HepG2 (cell line): ENCODE measurements at regions not wholly inside any gene's neighbourhood (a gene's known extent, or its start where the extent isn't known, plus 50 kb on each side); places are given as distances from the start of the nearest gene placed in this dataset.

Experiments used
- ATAC-seq: fragments of 200-7000 bp; cut with Tn5 transposase; 3 replicates; pipeline ENCODE4 v1.9.1; 2020; ENCODE audit warnings: mild to moderate bottlenecking, moderate library complexity
- BruUV-seq: library from RNA; stranded (reverse); fragments of 400-500 nt; replicated peaks from 2 replicates; lab custom pipeline; 2021; lab: Mats Ljungman, UMichigan
- CTCF ChIA-PET: fragments of 300-600 bp; formaldehyde crosslinking; extraction: SDS; loops from one replicate; lab custom pipeline; 2021; ENCODE audit warnings: low total read pairs, inconsistent platforms, low intra/inter-chr PET ratio; lab: Yijun Ruan, JAX
- POLR2A ChIA-PET: fragments of 350-600 bp; sonication (Branson Sonifier 250); formaldehyde crosslinking; loops from one replicate; lab custom pipeline; 2020; ENCODE audit warnings: antibody characterized with exemption, inconsistent platforms; lab: Yijun Ruan, JAX
- DNase-seq: peaks from one replicate; pipeline ENCODE4 v3.0.0-alpha.2; 2015; ENCODE audit warnings: low spot score
- FAIRE-seq: peaks from 3 replicates; lab custom pipeline; 2011; peaks lifted over from hg19 to GRCh38; lab: Jason Lieb, UNC
- H2AFZ ChIP-seq: one replicate; pipeline ENCODE4 v1.6.1; 2011; ENCODE audit warnings: low read length, inconsistent platforms
- H3K27ac ChIP-seq: fragments of 300-600 bp; 3 replicates; pipeline ENCODE4 v1.8.0; 2011; ENCODE audit warnings: mixed run types, mild to moderate bottlenecking, mixed read lengths, low read length, inconsistent platforms; ENCODE audit not compliant: insufficient read depth; ENCODE audit errors: extremely low read length
- H3K27me3 ChIP-seq, 2 experiments: fragments of 200-600 bp in 1 of 2; 2 replicates in 1 of 2; 3 replicates in 1 of 2; pipeline versions ENCODE4 v1.6.0 to v1.8.0; 2011; ENCODE audit warnings: low read length in 2 of 2, mild to moderate bottlenecking in 2 of 2, moderate library complexity in 2 of 2, inconsistent platforms in 1 of 2; ENCODE audit not compliant: insufficient read depth in 2 of 2, control insufficient read depth in 1 of 2
- H3K36me3 ChIP-seq, 2 experiments: fragments of 200-600 bp in 1 of 2; replicated peaks in 1 of 2; 2 replicates in 1 of 2; 3 replicates in 1 of 2; pipeline versions ENCODE4 v1.5.1 to v1.8.0; 2011; ENCODE audit warnings: low read length in 2 of 2, inconsistent platforms in 1 of 2; ENCODE audit not compliant: insufficient read depth in 2 of 2, control insufficient read depth in 1 of 2
- H3K4me1 ChIP-seq: 2 replicates; pipeline ENCODE4 v1.5.1; 2012; ENCODE audit warnings: low read length, inconsistent platforms; ENCODE audit not compliant: insufficient read depth
- H3K4me2 ChIP-seq: 2 replicates; pipeline ENCODE4 v1.6.0; 2011; ENCODE audit warnings: low read depth, low read length, inconsistent platforms
- H3K4me3 ChIP-seq, 3 experiments: fragments of 200-600 bp in 1 of 3; sonication (generic), shearing (Covaris generic) in 1 of 3; replicated peaks in 1 of 3; 2 replicates each; pipeline ENCODE4 v1.5.1; 2011 to 2016; ENCODE audit warnings: low read length in 3 of 3, inconsistent platforms in 2 of 3, low read depth in 2 of 3, mild to moderate bottlenecking in 2 of 3, control low read depth in 1 of 3, mixed read lengths in 1 of 3; ENCODE audit not compliant: insufficient read depth in 1 of 3
- H3K79me2 ChIP-seq: one replicate; pipeline ENCODE4 v1.6.1; 2011; ENCODE audit warnings: low read length, inconsistent platforms; ENCODE audit not compliant: insufficient read depth
- H3K9ac ChIP-seq: 2 replicates; pipeline ENCODE4 v1.6.0; 2011; ENCODE audit warnings: mild to moderate bottlenecking, low read depth, low read length, inconsistent platforms; ENCODE audit not compliant: insufficient read depth
- H3K9me3 ChIP-seq: 2 replicates; pipeline ENCODE4 v1.5.1; 2012; ENCODE audit warnings: mild to moderate bottlenecking, low read length
- H4K20me1 ChIP-seq: 2 replicates; pipeline ENCODE4 v1.6.0; 2011; ENCODE audit warnings: inconsistent platforms, mild to moderate bottlenecking, low read length, moderate library complexity; ENCODE audit not compliant: insufficient read depth
- CERS6 ChIP-seq: sonication (generic); formaldehyde crosslinking; IDR thresholded peaks from 2 replicates; pipeline ENCODE4 v1.5.0; 2020; ENCODE audit warnings: missing genetic modification reagents
- FLYWCH1 ChIP-seq: sonication (generic); formaldehyde crosslinking; IDR thresholded peaks from 2 replicates; pipeline ENCODE4 v1.8.1; 2023; ENCODE audit warnings: mild to moderate bottlenecking, missing genetic modification reagents
- FOSL2 ChIP-seq: sonication (generic); formaldehyde crosslinking; IDR thresholded peaks from 2 replicates; pipeline ENCODE4 v1.4.0; 2020; ENCODE audit warnings: missing genetic modification reagents
- MXD3 ChIP-seq: IDR thresholded peaks from 2 replicates; pipeline ENCODE4 v1.6.1; 2016; ENCODE audit warnings: mild to moderate bottlenecking, missing biosample characterization, missing genetic modification reagents
- NFYB ChIP-seq: sonication (generic); formaldehyde crosslinking; IDR thresholded peaks from 2 replicates; pipeline ENCODE4 v1.4.0; 2020; ENCODE audit warnings: missing genetic modification reagents
- RBAK ChIP-seq: sonication (generic); formaldehyde crosslinking; IDR thresholded peaks from 2 replicates; pipeline ENCODE4 v1.5.1; 2020; ENCODE audit warnings: mild to moderate bottlenecking, missing genetic modification reagents
- SOX6 ChIP-seq, 2 experiments: fragments of 450-650 bp in 1 of 2; sonication (generic) in 1 of 2; formaldehyde crosslinking in 1 of 2; IDR thresholded peaks; 2 replicates each; pipeline versions ENCODE4 v1.4.0 to v1.6.1; 2017 to 2020; ENCODE audit warnings: antibody characterized with exemption in 1 of 2, mild to moderate bottlenecking in 1 of 2, missing genetic modification reagents in 1 of 2
- WGBS: methylation state at CpG from one replicate; pipeline ENCODE4 v1.1.6; 2017; ENCODE audit warnings: low lambda C conversion rate; 5-methylcytosine and 5-hydroxymethylcytosine counted together
- in situ Hi-C: cut with HindIII; loops from 2 replicates; pipeline ENCODE4 v1.10.0; 2017; ENCODE audit warnings: low pct_unique_long_range_greater_than_20kb; ENCODE audit not compliant: extremely low pct_ligation_motif_present
- intact Hi-C: fragments of 100-400 bp; cut with micrococcal nuclease; formaldehyde crosslinking; loops from one replicate; pipeline ENCODE4 v1.10.0; 2022; ENCODE audit not compliant: unreplicated experiment
- TF ChIP-seq, protein P1 (sequence below): sonication (generic); formaldehyde crosslinking; IDR thresholded peaks from 2 replicates; pipeline ENCODE4 v1.5.1; 2020; ENCODE audit warnings: mild to moderate bottlenecking, missing genetic modification reagents, moderate library complexity
- TF ChIP-seq, protein P2 (sequence below), 2 experiments: sonication (generic) in 1 of 2; formaldehyde crosslinking in 1 of 2; IDR thresholded peaks; 2 replicates each; pipeline versions ENCODE4 v1.6.1 to v1.9.0; 2014 to 2022; ENCODE audit warnings: antibody characterized with exemption in 1 of 2, borderline replicate concordance in 1 of 2, inconsistent platforms in 1 of 2, low read depth in 1 of 2, missing genetic modification reagents in 1 of 2
- TF ChIP-seq, protein P3 (sequence below): sonication (generic); formaldehyde crosslinking; IDR thresholded peaks from 2 replicates; pipeline ENCODE4 v1.4.0; 2020; ENCODE audit warnings: missing genetic modification reagents

DNA sequence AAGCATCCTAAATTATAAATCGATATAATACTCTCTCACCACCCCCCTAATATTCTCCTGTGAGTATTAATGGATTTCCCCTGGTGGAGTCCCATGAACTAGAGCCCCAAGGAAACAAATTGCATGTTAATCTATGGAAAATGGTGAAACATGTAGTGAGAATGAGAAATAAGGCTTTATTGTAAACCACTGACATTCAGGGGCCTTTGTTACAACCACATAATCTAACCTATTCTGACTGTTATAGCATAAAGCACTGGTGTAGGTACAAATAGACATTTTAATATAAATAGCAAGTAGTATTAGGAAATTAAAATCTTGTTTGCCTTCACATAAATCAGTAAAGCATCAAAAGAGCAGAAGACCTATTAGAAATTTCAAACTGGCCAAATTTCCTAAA is 65.3 kb upstream of the TLK1 start:
- Histone ChIP-seq H3K9ac (no peak overlapping the region), H3K4me3 (no peak overlapping the region), H3K79me2 (no peaks in the 10 kb centered on the region), H4K20me1 (no peaks in the 10 kb centered on the region), H3K9me3 (no peaks in the 10 kb centered on the region), H3K36me3 (no peaks in the 10 kb centered on the region), H3K4me1 (no peaks in the 10 kb centered on the region), H3K27ac (no peak overlapping the region), H3K4me2 (no peak overlapping the region), H2AFZ (no peak overlapping the region), H3K27me3 (peaks cover 0 to 7% of the 10 kb centered on the region in 2 experiments; a peak in 1 of 5 replicates)
- FAIRE-seq (no peak), ATAC-seq (no peak), DNase-seq (no peak)
- CTCF ChIA-PET = no interaction called here
- 0% methylated on average over 1 of the region's 1 CpG for WGBS
- no TSS peak for BruUV-seq
- in situ Hi-C loops (no loop called here), intact Hi-C loops (no loop called here)
- POLR2A ChIA-PET = no interaction called here
- TF ChIP-seq CERS6 (CRISPR knock-in tag) (no peak), FOSL2 (CRISPR knock-in tag) (no peak), FLYWCH1 (CRISPR knock-in tag) (no peak), NFYB (CRISPR knock-in tag) (no peak), SOX6 (IDR thresholded peaks at IDR 0.05) (no peak), SOX6 (CRISPR knock-in tag; IDR thresholded peaks at IDR 0.05) (no peak), MXD3 (CRISPR knock-in tag) (no peak), RBAK (CRISPR knock-in tag) (no peak)
- TF ChIP-seq, protein P1, sequence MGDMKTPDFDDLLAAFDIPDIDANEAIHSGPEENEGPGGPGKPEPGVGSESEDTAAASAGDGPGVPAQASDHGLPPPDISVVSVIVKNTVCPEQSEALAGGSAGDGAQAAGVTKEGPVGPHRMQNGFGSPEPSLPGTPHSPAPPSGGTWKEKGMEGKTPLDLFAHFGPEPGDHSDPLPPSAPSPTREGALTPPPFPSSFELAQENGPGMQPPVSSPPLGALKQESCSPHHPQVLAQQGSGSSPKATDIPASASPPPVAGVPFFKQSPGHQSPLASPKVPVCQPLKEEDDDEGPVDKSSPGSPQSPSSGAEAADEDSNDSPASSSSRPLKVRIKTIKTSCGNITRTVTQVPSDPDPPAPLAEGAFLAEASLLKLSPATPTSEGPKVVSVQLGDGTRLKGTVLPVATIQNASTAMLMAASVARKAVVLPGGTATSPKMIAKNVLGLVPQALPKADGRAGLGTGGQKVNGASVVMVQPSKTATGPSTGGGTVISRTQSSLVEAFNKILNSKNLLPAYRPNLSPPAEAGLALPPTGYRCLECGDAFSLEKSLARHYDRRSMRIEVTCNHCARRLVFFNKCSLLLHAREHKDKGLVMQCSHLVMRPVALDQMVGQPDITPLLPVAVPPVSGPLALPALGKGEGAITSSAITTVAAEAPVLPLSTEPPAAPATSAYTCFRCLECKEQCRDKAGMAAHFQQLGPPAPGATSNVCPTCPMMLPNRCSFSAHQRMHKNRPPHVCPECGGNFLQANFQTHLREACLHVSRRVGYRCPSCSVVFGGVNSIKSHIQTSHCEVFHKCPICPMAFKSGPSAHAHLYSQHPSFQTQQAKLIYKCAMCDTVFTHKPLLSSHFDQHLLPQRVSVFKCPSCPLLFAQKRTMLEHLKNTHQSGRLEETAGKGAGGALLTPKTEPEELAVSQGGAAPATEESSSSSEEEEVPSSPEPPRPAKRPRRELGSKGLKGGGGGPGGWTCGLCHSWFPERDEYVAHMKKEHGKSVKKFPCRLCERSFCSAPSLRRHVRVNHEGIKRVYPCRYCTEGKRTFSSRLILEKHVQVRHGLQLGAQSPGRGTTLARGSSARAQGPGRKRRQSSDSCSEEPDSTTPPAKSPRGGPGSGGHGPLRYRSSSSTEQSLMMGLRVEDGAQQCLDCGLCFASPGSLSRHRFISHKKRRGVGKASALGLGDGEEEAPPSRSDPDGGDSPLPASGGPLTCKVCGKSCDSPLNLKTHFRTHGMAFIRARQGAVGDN (CRISPR knock-in tag) = no peak
- TF ChIP-seq, protein P2, sequence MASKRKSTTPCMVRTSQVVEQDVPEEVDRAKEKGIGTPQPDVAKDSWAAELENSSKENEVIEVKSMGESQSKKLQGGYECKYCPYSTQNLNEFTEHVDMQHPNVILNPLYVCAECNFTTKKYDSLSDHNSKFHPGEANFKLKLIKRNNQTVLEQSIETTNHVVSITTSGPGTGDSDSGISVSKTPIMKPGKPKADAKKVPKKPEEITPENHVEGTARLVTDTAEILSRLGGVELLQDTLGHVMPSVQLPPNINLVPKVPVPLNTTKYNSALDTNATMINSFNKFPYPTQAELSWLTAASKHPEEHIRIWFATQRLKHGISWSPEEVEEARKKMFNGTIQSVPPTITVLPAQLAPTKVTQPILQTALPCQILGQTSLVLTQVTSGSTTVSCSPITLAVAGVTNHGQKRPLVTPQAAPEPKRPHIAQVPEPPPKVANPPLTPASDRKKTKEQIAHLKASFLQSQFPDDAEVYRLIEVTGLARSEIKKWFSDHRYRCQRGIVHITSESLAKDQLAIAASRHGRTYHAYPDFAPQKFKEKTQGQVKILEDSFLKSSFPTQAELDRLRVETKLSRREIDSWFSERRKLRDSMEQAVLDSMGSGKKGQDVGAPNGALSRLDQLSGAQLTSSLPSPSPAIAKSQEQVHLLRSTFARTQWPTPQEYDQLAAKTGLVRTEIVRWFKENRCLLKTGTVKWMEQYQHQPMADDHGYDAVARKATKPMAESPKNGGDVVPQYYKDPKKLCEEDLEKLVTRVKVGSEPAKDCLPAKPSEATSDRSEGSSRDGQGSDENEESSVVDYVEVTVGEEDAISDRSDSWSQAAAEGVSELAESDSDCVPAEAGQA (IDR thresholded peaks at IDR 0.05; ENCODE audit: low read depth) = no peak
- TF ChIP-seq, protein P2 (CRISPR knock-in tag; IDR thresholded peaks at IDR 0.05; ENCODE audit: borderline replicate concordance) = no peak
- TF ChIP-seq, protein P3, sequence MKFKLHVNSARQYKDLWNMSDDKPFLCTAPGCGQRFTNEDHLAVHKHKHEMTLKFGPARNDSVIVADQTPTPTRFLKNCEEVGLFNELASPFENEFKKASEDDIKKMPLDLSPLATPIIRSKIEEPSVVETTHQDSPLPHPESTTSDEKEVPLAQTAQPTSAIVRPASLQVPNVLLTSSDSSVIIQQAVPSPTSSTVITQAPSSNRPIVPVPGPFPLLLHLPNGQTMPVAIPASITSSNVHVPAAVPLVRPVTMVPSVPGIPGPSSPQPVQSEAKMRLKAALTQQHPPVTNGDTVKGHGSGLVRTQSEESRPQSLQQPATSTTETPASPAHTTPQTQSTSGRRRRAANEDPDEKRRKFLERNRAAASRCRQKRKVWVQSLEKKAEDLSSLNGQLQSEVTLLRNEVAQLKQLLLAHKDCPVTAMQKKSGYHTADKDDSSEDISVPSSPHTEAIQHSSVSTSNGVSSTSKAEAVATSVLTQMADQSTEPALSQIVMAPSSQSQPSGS (CRISPR knock-in tag) = no peak
